ENCODE measurements at regions not wholly inside any gene's neighbourhood (a gene's known extent, or its start where the extent isn't known, plus 50 kb on each side); places are given as distances from the start of the nearest gene placed in this dataset.

- DNase-seq: no peak
- Mint-ChIP-seq H3K9me3 (no peaks in the 10 kb centered on the region), H3K4me1 (ENCODE audit: low read depth) (no peaks in the 10 kb centered on the region), H3K27me3 (no peaks in the 10 kb centered on the region), H3K4me3 (no peak overlapping the region), H3K27ac (no peak overlapping the region), H3K36me3 (ENCODE audit: low read depth) (no peaks in the 10 kb centered on the region)
- TF ChIP-seq CTCF (IDR thresholded peaks at IDR 0.05): no peak
- POLR2A ChIA-PET: no interaction called here
- Histone ChIP-seq H3K36me3 (ENCODE audit: insufficient read depth, low read length) (no peaks in the 10 kb centered on the region), H3K4me3 (ENCODE audit: low read length) (no peak overlapping the region), H3K9me3 (ENCODE audit: control insufficient read depth in 1 of 2, insufficient read depth in 1 of 2, low read length in 2 of 2) (no peaks in the 10 kb centered on the region), H3K27ac (ENCODE audit: low read depth in 1 of 2, low read length in 2 of 2) (no peak overlapping the region), H3K27me3 (ENCODE audit: control insufficient read depth in 1 of 2, insufficient read depth in 2 of 2, low read length in 2 of 2) (no peaks in the 10 kb centered on the region), H3K4me1 (ENCODE audit: insufficient read depth, low read length) (no peaks in the 10 kb centered on the region)
- no peak for ATAC-seq (ENCODE audit: poor library complexity)
- CTCF ChIA-PET: no interaction called here
- intact Hi-C loops (cut with DNase I, micrococcal nuclease): no loop called here
Measured at GRCh38 chr12:105729926-105730325, 399.4 kb downstream of the C12orf75 start.

GRCh38 chr12:105733579-105733978 lies 403.1 kb downstream of the C12orf75 start:
- ChIA-PET CTCF (no interaction called here), POLR2A (no interaction called here)
- Mint-ChIP-seq H3K4me1 (ENCODE audit: low read depth) (no peaks in the 10 kb centered on the region), H3K9me3 (no peaks in the 10 kb centered on the region), H3K36me3 (ENCODE audit: low read depth) (no peaks in the 10 kb centered on the region), H3K27ac (no peak overlapping the region), H3K4me3 (no peak overlapping the region), H3K27me3 (no peaks in the 10 kb centered on the region)
- ATAC-seq (ENCODE audit: poor library complexity) (no peak), DNase-seq (no peak)
- Histone ChIP-seq H3K4me1 (ENCODE audit: insufficient read depth, low read length) (no peaks in the 10 kb centered on the region), H3K27ac (ENCODE audit: low read depth in 1 of 2, low read length in 2 of 2) (no peak overlapping the region), H3K9me3 (ENCODE audit: control insufficient read depth in 1 of 2, insufficient read depth in 1 of 2, low read length in 2 of 2) (no peaks in the 10 kb centered on the region), H3K27me3 (ENCODE audit: control insufficient read depth in 1 of 2, insufficient read depth in 2 of 2, low read length in 2 of 2) (no peaks in the 10 kb centered on the region), H3K4me3 (ENCODE audit: low read length) (no peak overlapping the region), H3K36me3 (ENCODE audit: insufficient read depth, low read length) (no peaks in the 10 kb centered on the region)
- intact Hi-C loops (cut with DNase I, micrococcal nuclease): no loop called here
- no peak for TF ChIP-seq CTCF (IDR thresholded peaks at IDR 0.05)

- H3K4me3 ChIP-seq (ENCODE audit: low read length): no peak overlapping the region
- H3K4me1 Mint-ChIP-seq (ENCODE audit: low read depth): no peaks in the 10 kb centered on the region
- TF ChIP-seq CTCF (IDR thresholded peaks at IDR 0.05): no peak
- no peak overlapping the region for H3K27ac Mint-ChIP-seq
- ATAC-seq (ENCODE audit: poor library complexity): no peak
- intact Hi-C loops (cut with DNase I, micrococcal nuclease): no loop called here
- no peaks in the 10 kb centered on the region for H3K36me3 ChIP-seq (ENCODE audit: insufficient read depth, low read length)
- no peaks in the 10 kb centered on the region for H3K9me3 ChIP-seq (ENCODE audit: control insufficient read depth in 1 of 2, insufficient read depth in 1 of 2, low read length in 2 of 2)
- CTCF ChIA-PET: no interaction called here
- H3K4me1 ChIP-seq (ENCODE audit: insufficient read depth, low read length): no peaks in the 10 kb centered on the region
- H3K9me3 Mint-ChIP-seq: no peaks in the 10 kb centered on the region
- no peak overlapping the region for H3K27ac ChIP-seq (ENCODE audit: low read depth in 1 of 2, low read length in 2 of 2)
- no peak overlapping the region for H3K4me3 Mint-ChIP-seq
- H3K27me3 ChIP-seq (ENCODE audit: control insufficient read depth in 1 of 2, insufficient read depth in 2 of 2, low read length in 2 of 2): no peaks in the 10 kb centered on the region
- no peaks in the 10 kb centered on the region for H3K27me3 Mint-ChIP-seq
- POLR2A ChIA-PET: no interaction called here
- DNase-seq: no peak
- H3K36me3 Mint-ChIP-seq (ENCODE audit: low read depth): no peaks in the 10 kb centered on the region
Measured at GRCh38 chr12:105736498-105736897, 402.3 kb downstream of the NUAK1 start.

All from CD4-positive, alpha-beta T cell (primary cell).